KMS-11 (cell line): ENCODE measurements at regions not wholly inside any gene's neighbourhood (a gene's known extent, or its start where the extent isn't known, plus 50 kb on each side); places are given as distances from the start of the nearest gene placed in this dataset.

Experiments used
- H2AFZ ChIP-seq: fragments of 200-600 bp; sonication (generic); 2 replicates; pipeline ENCODE4 v1.6.1; 2016; ENCODE audit warnings: antibody characterized with exemption, mixed run types, low read depth
- H3K27ac ChIP-seq: fragments of 200-600 bp; sonication (generic); 2 replicates; pipeline ENCODE4 v1.6.1; 2016; ENCODE audit warnings: mild to moderate bottlenecking, mixed run types
- H3K27me3 ChIP-seq: fragments of 200-600 bp; sonication (generic); 2 replicates; pipeline ENCODE4 v1.6.1; 2017; ENCODE audit warnings: mild to moderate bottlenecking, low read depth, mixed run types, moderate library complexity; ENCODE audit not compliant: insufficient read depth
- H3K36me3 ChIP-seq: fragments of 200-600 bp; sonication (generic); 2 replicates; pipeline ENCODE4 v1.6.1; 2017; ENCODE audit warnings: mild to moderate bottlenecking, mixed run types; ENCODE audit not compliant: insufficient read depth
- H3K4me1 ChIP-seq: fragments of 200-600 bp; sonication (generic); 2 replicates; pipeline ENCODE4 v1.6.1; 2016; ENCODE audit warnings: mild to moderate bottlenecking, low read depth, mixed run types; ENCODE audit not compliant: poor library complexity, severe bottlenecking
- H3K4me2 ChIP-seq: fragments of 200-600 bp; sonication (generic); 2 replicates; pipeline ENCODE4 v1.7.0; 2016; ENCODE audit warnings: mild to moderate bottlenecking, mixed run types
- H3K4me3 ChIP-seq: fragments of 200-600 bp; sonication (generic); IDR thresholded peaks from 2 replicates; pipeline ENCODE4 v1.6.1; 2017; ENCODE audit warnings: low read depth, low read length, mixed read lengths; ENCODE audit not compliant: insufficient read depth
- H3K79me2 ChIP-seq: fragments of 200-600 bp; sonication (generic); 2 replicates; pipeline ENCODE4 v1.6.1; 2016; ENCODE audit warnings: low read depth, mixed run types; ENCODE audit not compliant: insufficient read depth
- H3K9ac ChIP-seq: fragments of 200-600 bp; sonication (generic); 2 replicates; pipeline ENCODE4 v1.6.1; 2016; ENCODE audit warnings: mild to moderate bottlenecking, mixed run types
- H4K20me1 ChIP-seq: fragments of 200-600 bp; sonication (generic); 2 replicates; pipeline ENCODE4 v1.6.1; 2016; ENCODE audit warnings: mild to moderate bottlenecking, mixed run types; ENCODE audit not compliant: insufficient read depth
- TF ChIP-seq, protein P1 (sequence below): fragments of 200-600 bp; sonication (generic); conservative IDR thresholded peaks from 2 replicates; pipeline ENCODE4 v1.6.1; 2017; ENCODE audit warnings: low read depth, mild to moderate bottlenecking, antibody characterized with exemption, low read length, moderate library complexity, mixed read lengths

DNA sequence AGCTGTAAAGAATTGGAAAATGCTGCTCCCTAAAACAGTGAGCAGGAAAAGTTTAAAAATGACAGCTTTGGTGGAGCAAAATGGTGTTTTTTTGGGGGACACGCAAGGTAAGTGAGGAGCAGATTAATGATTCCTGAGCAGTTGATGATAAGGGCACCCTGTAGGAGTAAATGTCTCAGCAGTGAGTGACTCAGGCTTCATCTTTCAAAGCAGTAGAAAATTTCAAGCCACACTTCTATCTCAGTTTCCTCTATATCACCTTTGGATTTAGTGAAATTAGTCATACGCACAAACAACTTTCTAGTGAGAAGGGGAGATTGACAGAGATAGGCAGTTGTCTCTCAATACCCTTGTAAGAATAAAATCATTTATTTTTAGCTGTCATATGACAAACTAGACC lies 709.0 kb upstream of the FAM98A start:
- Histone ChIP-seq H2AFZ (no peak overlapping the region), H3K36me3 (no peaks in the 10 kb centered on the region), H3K79me2 (no peaks in the 10 kb centered on the region), H3K27me3 (no peaks in the 10 kb centered on the region), H3K4me2 (no peak overlapping the region), H3K4me1 (no peaks in the 10 kb centered on the region), H3K4me3 (no peak overlapping the region), H4K20me1 (no peaks in the 10 kb centered on the region), H3K9ac (no peak overlapping the region), H3K27ac (no peak overlapping the region)
- TF ChIP-seq, protein P1, sequence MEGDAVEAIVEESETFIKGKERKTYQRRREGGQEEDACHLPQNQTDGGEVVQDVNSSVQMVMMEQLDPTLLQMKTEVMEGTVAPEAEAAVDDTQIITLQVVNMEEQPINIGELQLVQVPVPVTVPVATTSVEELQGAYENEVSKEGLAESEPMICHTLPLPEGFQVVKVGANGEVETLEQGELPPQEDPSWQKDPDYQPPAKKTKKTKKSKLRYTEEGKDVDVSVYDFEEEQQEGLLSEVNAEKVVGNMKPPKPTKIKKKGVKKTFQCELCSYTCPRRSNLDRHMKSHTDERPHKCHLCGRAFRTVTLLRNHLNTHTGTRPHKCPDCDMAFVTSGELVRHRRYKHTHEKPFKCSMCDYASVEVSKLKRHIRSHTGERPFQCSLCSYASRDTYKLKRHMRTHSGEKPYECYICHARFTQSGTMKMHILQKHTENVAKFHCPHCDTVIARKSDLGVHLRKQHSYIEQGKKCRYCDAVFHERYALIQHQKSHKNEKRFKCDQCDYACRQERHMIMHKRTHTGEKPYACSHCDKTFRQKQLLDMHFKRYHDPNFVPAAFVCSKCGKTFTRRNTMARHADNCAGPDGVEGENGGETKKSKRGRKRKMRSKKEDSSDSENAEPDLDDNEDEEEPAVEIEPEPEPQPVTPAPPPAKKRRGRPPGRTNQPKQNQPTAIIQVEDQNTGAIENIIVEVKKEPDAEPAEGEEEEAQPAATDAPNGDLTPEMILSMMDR = no peak

DNA sequence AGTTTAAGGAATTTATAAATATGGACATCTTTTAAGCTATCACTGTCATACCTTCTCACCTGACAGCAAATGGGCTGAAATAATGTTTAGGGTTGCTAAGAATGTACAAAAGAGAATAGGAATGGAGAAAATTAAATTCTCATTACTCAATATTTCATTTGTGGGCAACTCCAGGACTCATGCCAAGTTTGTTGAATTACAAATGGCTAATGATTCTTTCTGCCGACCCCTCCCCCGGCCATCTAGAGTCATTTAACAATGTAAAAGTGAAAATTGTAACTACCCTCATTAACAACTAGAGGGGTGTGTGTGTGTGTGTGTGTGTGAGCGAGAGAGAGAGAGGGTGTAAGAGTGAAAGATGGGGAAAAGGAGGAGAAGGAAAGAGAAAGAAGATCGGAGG lies 708.5 kb upstream of the FAM98A start:
- H3K27me3 ChIP-seq = no peaks in the 10 kb centered on the region

DNA sequence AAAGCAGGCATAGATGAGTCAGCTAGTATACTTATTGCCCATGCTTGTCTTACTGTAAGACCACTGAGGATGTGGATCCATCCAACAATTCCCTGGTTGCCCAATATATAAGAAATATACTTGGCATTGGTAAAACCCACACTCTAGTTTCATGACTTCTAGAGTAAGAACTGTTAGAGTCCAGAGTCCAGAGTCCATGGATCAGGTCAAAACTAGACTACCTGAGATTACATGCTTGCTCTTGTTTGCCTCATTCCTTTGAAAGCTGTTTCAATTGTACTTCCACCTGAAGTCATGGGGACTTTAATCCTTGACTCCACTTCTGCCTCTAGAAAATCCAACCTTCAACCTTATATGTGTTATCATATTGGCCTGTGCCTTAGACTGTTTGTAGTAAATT lies 707.6 kb upstream of the FAM98A start:
- Histone ChIP-seq H2AFZ (no peak overlapping the region), H3K79me2 (no peaks in the 10 kb centered on the region), H3K4me3 (no peak overlapping the region), H3K9ac (no peak overlapping the region), H3K27me3 (no peaks in the 10 kb centered on the region), H3K36me3 (no peaks in the 10 kb centered on the region), H3K27ac (no peak overlapping the region), H3K4me2 (no peak overlapping the region), H3K4me1 (no peaks in the 10 kb centered on the region), H4K20me1 (no peaks in the 10 kb centered on the region)
- TF ChIP-seq, protein P1 = no peak

More for the DNA sequence above, 708.5 kb upstream of the FAM98A start:
- Histone ChIP-seq H3K9ac (no peak overlapping the region), H3K4me1 (no peaks in the 10 kb centered on the region), H3K4me2 (no peak overlapping the region), H3K79me2 (no peaks in the 10 kb centered on the region), H2AFZ (no peak overlapping the region), H3K36me3 (no peaks in the 10 kb centered on the region), H3K4me3 (no peak overlapping the region), H3K27ac (no peak overlapping the region), H4K20me1 (no peaks in the 10 kb centered on the region)
- TF ChIP-seq, protein P1 = no peak

DNA sequence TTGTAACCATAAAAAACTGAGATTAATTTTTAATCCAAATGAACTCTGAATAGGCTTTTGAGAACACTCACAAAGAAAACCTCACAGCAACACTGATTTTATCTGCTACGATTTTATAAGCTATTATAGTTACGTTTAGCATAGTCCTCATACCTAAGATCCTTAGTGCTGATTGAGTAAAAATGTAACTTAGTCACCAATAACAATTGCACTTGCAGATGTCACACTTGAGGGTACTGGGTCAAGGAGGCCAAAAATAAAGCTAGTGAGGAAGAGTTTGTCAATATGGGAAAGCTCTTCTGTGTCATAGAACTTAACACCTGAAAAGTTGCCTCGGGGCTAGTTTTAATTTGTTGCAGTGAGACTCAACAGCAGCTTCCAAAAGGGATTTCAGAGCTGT lies 706.5 kb upstream of the FAM98A start:
- no peaks in the 10 kb centered on the region for H3K36me3 ChIP-seq
- H3K79me2 ChIP-seq = no peaks in the 10 kb centered on the region
- H3K9ac ChIP-seq = no peak overlapping the region
- H3K27ac ChIP-seq = no peak overlapping the region
- TF ChIP-seq, protein P1 = no peak
- no peak overlapping the region for H3K4me3 ChIP-seq
- H3K4me2 ChIP-seq = no peak overlapping the region
- no peaks in the 10 kb centered on the region for H3K4me1 ChIP-seq
- no peak overlapping the region for H2AFZ ChIP-seq
- no peaks in the 10 kb centered on the region for H4K20me1 ChIP-seq
- no peaks in the 10 kb centered on the region for H3K27me3 ChIP-seq
